Endothelial cell (in vitro differentiated cells): ENCODE measurements at regions not wholly inside any gene's neighbourhood (a gene's known extent, or its start where the extent isn't known, plus 50 kb on each side); places are given as distances from the start of the nearest gene placed in this dataset.
"Not testable (repeated sequence)": the region's sequence is repeated elsewhere in the genome, so short reads cannot be mapped to it uniquely, and the experiment has no call there.

Experiments used
- DNase-seq: peaks from one replicate; pipeline ENCODE4 v3.0.0; 2021; ENCODE audit warnings: low spot score
- H3K27ac Mint-ChIP-seq: one replicate; pipeline ENCODE4 v1.8.0; 2021; ENCODE audit warnings: mixed read lengths, inconsistent platforms; ENCODE audit not compliant: unreplicated experiment
- H3K27me3 Mint-ChIP-seq: one replicate; pipeline ENCODE4 v1.8.0; 2021; ENCODE audit warnings: mild to moderate bottlenecking, moderate library complexity, mixed read lengths, inconsistent platforms; ENCODE audit not compliant: unreplicated experiment
- H3K36me3 Mint-ChIP-seq: one replicate; pipeline ENCODE4 v1.8.0; 2021; ENCODE audit warnings: mild to moderate bottlenecking, low read depth, mixed read lengths, inconsistent platforms; ENCODE audit not compliant: unreplicated experiment
- H3K4me1 Mint-ChIP-seq: one replicate; pipeline ENCODE4 v1.8.0; 2021; ENCODE audit warnings: mild to moderate bottlenecking, mixed read lengths, inconsistent platforms; ENCODE audit not compliant: unreplicated experiment
- H3K4me3 Mint-ChIP-seq: one replicate; pipeline ENCODE4 v1.8.0; 2021; ENCODE audit warnings: mild to moderate bottlenecking, mixed read lengths, inconsistent platforms; ENCODE audit not compliant: unreplicated experiment
- H3K9me3 Mint-ChIP-seq: one replicate; pipeline ENCODE4 v1.8.0; 2021; ENCODE audit warnings: mixed read lengths, inconsistent platforms; ENCODE audit not compliant: unreplicated experiment
- TF ChIP-seq, protein P1 (sequence below): fragments of 200-600 bp; sonication (generic); IDR thresholded peaks from one replicate; pipeline ENCODE4 v1.5.0; 2021; ENCODE audit warnings: antibody characterized with exemption; ENCODE audit not compliant: unreplicated experiment

DNA sequence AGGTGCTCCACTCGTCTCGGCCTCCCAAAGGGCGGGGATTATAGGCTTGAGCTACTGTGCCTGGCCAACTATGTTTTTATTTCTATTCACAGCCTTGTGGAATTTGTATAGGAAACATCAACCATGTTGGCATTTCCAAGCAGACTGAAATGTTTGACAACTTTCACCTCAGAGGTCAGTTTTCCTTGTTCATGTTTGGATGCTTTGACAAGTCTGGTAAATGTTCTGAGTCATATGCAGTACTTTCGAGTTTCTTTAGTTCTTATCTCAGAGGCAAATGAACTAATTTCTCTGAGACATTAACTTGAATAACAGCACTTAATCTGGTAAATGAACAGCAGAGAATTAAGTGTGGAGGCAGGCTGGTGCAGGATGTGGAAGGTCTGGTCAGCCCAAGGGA lies 373.4 kb upstream of the SYNCRIP start:
- TF ChIP-seq, protein P1, sequence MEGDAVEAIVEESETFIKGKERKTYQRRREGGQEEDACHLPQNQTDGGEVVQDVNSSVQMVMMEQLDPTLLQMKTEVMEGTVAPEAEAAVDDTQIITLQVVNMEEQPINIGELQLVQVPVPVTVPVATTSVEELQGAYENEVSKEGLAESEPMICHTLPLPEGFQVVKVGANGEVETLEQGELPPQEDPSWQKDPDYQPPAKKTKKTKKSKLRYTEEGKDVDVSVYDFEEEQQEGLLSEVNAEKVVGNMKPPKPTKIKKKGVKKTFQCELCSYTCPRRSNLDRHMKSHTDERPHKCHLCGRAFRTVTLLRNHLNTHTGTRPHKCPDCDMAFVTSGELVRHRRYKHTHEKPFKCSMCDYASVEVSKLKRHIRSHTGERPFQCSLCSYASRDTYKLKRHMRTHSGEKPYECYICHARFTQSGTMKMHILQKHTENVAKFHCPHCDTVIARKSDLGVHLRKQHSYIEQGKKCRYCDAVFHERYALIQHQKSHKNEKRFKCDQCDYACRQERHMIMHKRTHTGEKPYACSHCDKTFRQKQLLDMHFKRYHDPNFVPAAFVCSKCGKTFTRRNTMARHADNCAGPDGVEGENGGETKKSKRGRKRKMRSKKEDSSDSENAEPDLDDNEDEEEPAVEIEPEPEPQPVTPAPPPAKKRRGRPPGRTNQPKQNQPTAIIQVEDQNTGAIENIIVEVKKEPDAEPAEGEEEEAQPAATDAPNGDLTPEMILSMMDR: no peak
- H3K4me1 Mint-ChIP-seq: no peaks in the 10 kb centered on the region
- DNase-seq: no peak
- no peak overlapping the region for H3K27ac Mint-ChIP-seq
- no peak overlapping the region for H3K4me3 Mint-ChIP-seq
- H3K9me3 Mint-ChIP-seq: no peaks in the 10 kb centered on the region
- H3K27me3 Mint-ChIP-seq: no peaks in the 10 kb centered on the region
- H3K36me3 Mint-ChIP-seq: no peaks in the 10 kb centered on the region

DNA sequence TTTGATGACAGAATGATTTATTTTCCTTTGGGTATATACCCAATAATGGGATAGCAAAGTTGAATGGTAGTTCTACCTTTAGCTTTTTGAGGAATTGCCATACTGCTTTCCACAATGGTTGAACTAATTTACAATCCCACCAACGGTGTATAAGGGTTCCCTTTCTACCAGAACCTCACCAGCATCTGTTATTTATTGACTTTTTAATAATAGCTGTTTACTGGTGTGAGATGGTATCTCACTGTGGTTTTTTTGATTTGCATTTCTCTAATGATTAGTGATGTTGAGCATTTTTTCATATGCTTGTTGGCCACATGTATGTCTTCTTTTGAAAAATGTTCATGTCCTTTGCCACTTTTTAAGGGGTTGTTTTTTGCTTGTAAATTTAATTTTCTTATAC lies 370.3 kb upstream of the SYNCRIP start:
- not testable (repeated sequence) for H3K27me3 Mint-ChIP-seq, H3K9me3 Mint-ChIP-seq, H3K4me1 Mint-ChIP-seq, DNase-seq, H3K36me3 Mint-ChIP-seq, H3K27ac Mint-ChIP-seq, H3K4me3 Mint-ChIP-seq

DNA sequence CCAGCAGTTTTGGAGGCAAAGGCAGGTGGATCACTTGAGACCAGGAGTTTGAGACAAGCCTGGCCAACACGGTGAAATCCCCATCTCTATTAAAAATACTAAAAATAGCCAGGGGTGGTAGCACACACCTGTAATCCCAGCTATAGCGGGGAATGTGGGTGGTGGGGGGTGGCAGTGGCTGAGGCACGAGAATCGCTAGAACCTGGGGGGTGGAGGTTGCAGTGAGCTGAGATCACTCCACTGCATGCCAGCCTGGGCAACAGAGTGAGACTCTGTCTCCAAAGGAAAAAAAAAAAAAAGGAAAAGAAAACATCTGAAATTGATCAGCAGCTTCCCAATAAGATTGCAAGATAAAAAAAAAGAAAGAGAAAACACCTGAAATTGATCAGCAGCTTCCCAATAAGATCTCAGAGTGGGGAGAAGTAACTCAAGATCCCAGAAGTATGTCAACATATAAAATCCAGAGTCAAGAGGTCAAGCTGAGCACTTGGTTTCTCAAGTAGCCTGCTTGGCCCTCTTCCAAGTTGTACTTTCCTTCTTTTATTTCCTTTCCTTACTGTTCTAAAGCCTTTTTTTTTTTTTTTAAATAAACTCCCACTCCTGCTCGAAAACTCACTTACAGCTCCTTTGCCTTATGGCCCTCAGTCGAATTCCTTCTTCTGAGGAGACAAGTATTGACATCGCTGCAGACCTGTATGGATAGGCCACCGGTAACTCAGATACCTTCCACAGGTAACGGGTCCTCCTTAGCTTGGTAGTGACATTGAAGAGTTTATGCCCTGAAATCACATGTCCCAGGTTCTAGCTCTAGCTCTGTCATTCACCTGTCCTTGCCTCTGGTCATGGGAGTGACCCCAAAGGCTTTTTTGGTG lies 368.5 kb upstream of the SYNCRIP start:
- TF ChIP-seq, protein P1: no peak
- no peak for DNase-seq
- Mint-ChIP-seq H3K27me3 (no peaks in the 10 kb centered on the region), H3K9me3 (no peaks in the 10 kb centered on the region), H3K4me1 (no peaks in the 10 kb centered on the region), H3K27ac (no peak overlapping the region), H3K4me3 (no peak overlapping the region), H3K36me3 (no peaks in the 10 kb centered on the region)

DNA sequence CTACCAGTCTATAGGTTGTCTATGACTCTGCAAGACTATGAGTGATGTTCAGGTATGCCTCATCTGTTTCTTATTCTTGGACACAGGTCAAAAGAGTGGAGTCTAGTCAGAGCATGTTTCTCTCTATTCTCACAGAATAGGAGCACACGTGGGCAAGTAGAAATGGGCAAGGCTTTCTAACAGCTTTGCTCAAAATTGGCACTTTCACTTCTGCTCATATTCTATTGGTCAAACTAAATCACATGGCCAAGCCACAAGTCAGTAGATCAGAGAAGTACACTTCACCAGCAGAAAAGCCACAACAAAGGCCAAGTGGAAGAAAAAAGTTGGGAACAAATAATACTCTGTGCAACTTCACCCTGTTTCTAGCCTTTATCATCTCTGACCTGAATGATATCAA lies 354.5 kb upstream of the SYNCRIP start:
- Mint-ChIP-seq H3K9me3 (no peaks in the 10 kb centered on the region), H3K27ac (no peak overlapping the region), H3K27me3 (no peaks in the 10 kb centered on the region), H3K4me1 (no peaks in the 10 kb centered on the region), H3K36me3 (no peaks in the 10 kb centered on the region), H3K4me3 (no peak overlapping the region)
- TF ChIP-seq, protein P1: no peak
- no peak for DNase-seq

DNA sequence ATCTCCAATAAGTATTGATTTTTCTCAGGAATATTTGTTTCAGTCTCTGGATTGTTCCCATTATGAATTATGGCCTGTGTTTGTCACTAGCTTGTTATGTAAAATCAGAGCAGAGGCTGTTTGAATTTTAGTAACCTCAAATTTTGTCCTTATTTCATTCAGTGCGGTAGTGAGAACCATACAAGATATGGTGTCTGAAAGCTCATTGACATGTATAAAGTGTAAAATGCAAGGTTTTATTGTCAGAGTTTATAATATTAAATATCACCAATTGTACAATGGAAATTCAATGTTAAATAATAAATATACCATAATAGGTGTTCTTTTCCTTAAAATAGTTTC lies 353.3 kb upstream of the SYNCRIP start:
- H3K4me1 Mint-ChIP-seq: no peaks in the 10 kb centered on the region
- TF ChIP-seq, protein P1: no peak
- no peaks in the 10 kb centered on the region for H3K27me3 Mint-ChIP-seq
- no peak overlapping the region for H3K4me3 Mint-ChIP-seq
- no peak overlapping the region for H3K27ac Mint-ChIP-seq
- H3K9me3 Mint-ChIP-seq: no peaks in the 10 kb centered on the region
- H3K36me3 Mint-ChIP-seq: no peaks in the 10 kb centered on the region
- no peak for DNase-seq
